Gastroesophageal sphincter (tissue), 3 donors: ENCODE measurements at regions not wholly inside any gene's neighbourhood (a gene's known extent, or its start where the extent isn't known, plus 50 kb on each side); places are given as distances from the start of the nearest gene placed in this dataset.

Experiments used
- EP300 ChIP-seq: sonication (generic); formaldehyde crosslinking; IDR thresholded peaks from one replicate; pipeline ENCODE4 v1.6.1; 2017; ENCODE audit warnings: antibody characterized with exemption, mild to moderate bottlenecking
- POLR2A ChIP-seq, 2 donors: fragments of 450-650 bp; IDR thresholded peaks; one replicate each; pipeline ENCODE4 v1.6.1; 2017; ENCODE audit warnings: antibody characterized with exemption in 2 of 2, mild to moderate bottlenecking in 2 of 2, moderate library complexity in 1 of 2
- POLR2AphosphoS5 ChIP-seq: sonication (generic); formaldehyde crosslinking; IDR thresholded peaks from one replicate; pipeline ENCODE4 v1.6.1; 2017; ENCODE audit warnings: antibody characterized with exemption
- TF ChIP-seq, protein P1 (sequence below), 4 experiments: fragments of 200-600 bp in 2 of 4; fragments of 450-650 bp in 2 of 4; sonication (generic) in 1 of 4; IDR thresholded peaks; one replicate each; pipeline ENCODE4 v1.5.1; 2017 to 2019; ENCODE audit warnings: antibody characterized with exemption in 4 of 4, mild to moderate bottlenecking in 2 of 4, moderate library complexity in 2 of 4

DNA sequence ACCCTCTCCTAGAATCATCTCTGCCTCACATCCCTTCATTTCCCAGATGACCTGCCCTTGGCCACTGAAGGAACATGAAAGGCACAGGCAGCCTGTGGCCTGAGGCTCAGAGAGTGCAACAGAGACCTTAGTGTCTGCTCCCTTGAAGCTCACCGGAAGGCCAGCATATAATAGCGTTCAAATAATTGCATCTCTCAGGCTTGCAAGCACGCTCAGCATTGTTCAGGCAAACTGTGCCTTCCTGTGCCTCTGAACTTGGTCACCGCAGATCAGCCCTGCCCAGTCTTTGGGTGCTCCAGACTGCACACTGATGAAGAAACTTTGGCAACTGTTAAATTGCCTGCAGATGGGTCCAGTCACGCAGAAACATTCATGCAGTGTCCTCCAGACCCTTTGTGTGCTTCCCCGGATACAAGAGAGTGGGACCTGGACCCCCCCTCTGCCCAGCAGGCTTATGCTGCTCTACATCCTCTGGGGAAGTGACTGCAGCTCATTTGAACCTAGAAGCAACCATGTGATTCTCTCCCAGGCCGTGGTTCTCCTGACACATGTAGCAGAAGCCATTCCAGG lies 216.0 kb upstream of the ANKRD55 start:
- TF ChIP-seq POLR2A (IDR thresholded peaks at IDR 0.05): no peak
- no peak for TF ChIP-seq POLR2AphosphoS5
- TF ChIP-seq, protein P1, sequence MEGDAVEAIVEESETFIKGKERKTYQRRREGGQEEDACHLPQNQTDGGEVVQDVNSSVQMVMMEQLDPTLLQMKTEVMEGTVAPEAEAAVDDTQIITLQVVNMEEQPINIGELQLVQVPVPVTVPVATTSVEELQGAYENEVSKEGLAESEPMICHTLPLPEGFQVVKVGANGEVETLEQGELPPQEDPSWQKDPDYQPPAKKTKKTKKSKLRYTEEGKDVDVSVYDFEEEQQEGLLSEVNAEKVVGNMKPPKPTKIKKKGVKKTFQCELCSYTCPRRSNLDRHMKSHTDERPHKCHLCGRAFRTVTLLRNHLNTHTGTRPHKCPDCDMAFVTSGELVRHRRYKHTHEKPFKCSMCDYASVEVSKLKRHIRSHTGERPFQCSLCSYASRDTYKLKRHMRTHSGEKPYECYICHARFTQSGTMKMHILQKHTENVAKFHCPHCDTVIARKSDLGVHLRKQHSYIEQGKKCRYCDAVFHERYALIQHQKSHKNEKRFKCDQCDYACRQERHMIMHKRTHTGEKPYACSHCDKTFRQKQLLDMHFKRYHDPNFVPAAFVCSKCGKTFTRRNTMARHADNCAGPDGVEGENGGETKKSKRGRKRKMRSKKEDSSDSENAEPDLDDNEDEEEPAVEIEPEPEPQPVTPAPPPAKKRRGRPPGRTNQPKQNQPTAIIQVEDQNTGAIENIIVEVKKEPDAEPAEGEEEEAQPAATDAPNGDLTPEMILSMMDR (IDR thresholded peaks at IDR 0.05): no peak
- TF ChIP-seq EP300: no peak
